Activated CD4-positive, alpha-beta T cell treated with anti-CD3 and anti-CD28 coated beads, Interleukin-2, amount 50 U/mL, for 1 hour (primary cell): ENCODE measurements at regions not wholly inside any gene's neighbourhood (a gene's known extent, or its start where the extent isn't known, plus 50 kb on each side); places are given as distances from the start of the nearest gene placed in this dataset.

ENCODE experiments used
- DNase-seq: peaks from one replicate; pipeline ENCODE4 v3.0.0-alpha.2; 2020

GRCh38 chr1:208552928-208553327, 308.7 kb upstream of the PLXNA2 start:
- no peak for DNase-seq

GRCh38 chr1:208556461-208556860, 312.3 kb upstream of the PLXNA2 start:
- no peak for DNase-seq

- no peak for DNase-seq
Measured at GRCh38 chr1:208557046-208557722, 313.0 kb upstream of the PLXNA2 start.

GRCh38 chr1:208557723-208558094, 313.5 kb upstream of the PLXNA2 start:
- no peak for DNase-seq

GRCh38 chr1:208559597-208560329, 315.6 kb upstream of the PLXNA2 start:
- no peak for DNase-seq

DNA sequence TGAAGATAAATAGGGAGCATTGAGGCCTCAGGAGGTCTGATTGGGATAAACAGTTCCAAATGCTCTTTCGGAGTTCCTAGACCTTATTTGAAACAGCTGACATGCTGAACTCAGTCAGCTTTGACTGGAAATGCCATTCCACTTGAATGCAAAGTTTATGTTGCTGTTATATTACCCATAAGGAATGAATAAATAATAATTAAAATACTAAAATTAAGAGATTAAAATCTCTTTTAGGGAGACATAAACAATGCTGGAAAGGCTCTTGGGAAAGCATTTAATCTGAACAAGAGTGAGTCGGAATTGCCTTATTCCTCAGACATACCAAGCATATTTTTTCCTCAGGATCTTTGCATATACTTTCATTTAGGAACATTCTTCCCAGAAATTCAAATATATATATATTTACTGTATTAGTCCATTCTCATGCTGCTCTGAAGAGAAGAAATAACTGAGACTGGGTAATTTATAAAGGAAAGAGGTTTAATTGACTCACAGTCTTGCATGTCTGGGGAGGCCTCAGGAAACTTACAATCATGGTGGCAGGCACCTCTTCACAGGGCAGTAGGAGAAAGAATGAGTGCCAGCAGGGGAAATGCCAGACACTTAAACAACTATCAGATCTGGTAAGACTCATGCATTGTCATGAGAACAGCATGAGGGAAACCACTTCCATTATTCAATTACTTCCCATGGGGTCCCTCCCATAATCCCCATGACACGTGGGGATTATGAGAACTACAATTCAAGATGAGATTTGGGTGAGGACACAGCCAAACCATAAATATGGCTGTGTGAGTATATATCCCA, 318.2 kb upstream of the PLXNA2 start:
- no peak for DNase-seq

DNA sequence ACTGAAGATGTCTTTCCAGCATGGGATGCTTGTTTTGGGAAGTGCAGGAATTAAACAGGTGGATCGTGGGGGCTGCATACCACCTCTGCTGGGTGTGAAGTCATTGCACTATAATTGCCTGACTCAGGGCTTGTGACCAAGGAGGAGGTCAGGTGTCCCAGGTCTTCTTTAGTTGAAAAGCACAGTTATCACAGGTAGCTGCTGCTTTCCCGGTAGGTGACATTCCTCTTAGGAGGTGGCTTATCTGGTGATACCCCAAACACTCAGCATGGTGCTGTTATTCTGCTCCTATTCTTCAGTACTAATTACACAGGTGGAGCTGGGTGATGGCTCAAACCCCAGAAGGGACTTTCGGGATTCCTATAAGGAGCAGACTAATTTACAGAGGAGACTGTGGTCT, 320.3 kb upstream of the PLXNA2 start:
- no peak for DNase-seq

- no peak for DNase-seq
Measured at GRCh38 chr1:208565756-208566440, 321.7 kb upstream of the PLXNA2 start.

- no peak for DNase-seq
Measured at GRCh38 chr1:208569181-208569580, 325.0 kb upstream of the PLXNA2 start.

DNA sequence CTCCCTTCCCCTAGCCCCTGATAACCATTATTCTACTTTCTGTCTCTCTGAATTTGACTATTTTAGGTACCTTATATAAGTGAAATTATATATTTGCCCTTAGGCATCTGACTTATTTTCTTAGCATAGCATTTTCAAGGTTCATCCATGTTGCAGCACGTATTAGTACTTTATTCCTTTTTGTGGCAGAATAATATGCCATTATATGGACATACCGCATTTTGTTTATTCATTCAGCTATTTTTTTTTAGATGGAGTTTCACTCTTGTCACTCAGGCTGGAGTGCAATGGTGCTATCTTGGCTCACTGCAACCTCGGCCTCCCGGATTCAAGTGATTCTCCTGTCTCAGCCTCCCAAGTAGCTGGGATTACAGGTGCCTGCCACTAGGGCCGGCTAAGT, 326.2 kb upstream of the PLXNA2 start:
- DNase-seq: no peak

- DNase-seq: no peak
Measured at GRCh38 chr1:208576425-208576824, 332.2 kb upstream of the PLXNA2 start.

DNA sequence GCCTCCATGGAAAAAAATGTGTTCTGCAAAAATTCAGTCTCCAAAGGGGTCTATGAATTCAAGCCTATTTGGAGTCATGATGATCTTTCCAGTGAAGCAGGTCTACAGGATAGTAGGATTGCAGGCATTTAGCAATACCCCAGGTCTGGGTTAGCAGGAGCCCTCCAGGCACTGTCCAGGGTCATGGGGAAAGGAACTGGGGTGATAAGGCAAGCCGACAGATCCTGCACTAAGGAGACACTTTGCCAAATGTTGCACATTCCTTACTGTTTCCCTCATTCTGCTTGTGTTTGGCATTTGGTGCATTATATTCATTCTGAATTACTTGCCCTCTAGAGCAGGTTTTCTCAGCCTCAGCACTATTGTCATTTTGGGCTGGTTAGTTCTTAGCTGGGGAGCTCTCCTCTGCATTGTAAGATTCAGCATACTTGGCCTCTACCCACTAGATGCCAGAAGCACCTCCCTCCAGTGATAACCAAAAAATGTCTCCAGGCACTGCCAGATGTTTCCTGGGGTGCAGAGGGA, 333.3 kb upstream of the PLXNA2 start:
- no peak for DNase-seq

DNA sequence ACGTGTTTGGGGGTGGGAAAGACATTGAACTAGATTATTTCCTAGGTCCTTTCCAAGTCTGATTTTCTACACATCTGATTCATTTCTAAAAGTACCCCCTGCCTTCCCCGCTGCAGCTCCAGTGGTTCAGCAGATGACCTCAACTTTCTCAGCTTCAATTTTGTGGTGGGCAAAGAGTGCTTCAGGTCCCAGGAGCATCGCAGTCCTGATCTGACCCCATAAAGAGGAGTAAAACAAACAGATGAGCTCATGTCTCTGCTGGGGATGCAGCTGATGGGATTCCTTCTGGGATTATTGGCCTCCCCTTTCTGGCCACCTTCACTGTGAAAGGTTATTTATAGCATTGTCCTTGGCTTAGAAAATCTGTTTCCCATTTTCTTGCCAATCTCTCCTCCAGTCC, 337.0 kb upstream of the PLXNA2 start:
- no peak for DNase-seq

- no peak for DNase-seq
Measured at GRCh38 chr1:208581667-208582066, 337.5 kb upstream of the PLXNA2 start.

GRCh38 chr1:208584167-208584755, 340.1 kb upstream of the PLXNA2 start:
- DNase-seq: no peak

- no peak for DNase-seq
Measured at GRCh38 chr1:208587110-208587509, 342.9 kb upstream of the PLXNA2 start.

GRCh38 chr1:208593306-208594006, 349.3 kb upstream of the PLXNA2 start:
- no peak for DNase-seq

DNA sequence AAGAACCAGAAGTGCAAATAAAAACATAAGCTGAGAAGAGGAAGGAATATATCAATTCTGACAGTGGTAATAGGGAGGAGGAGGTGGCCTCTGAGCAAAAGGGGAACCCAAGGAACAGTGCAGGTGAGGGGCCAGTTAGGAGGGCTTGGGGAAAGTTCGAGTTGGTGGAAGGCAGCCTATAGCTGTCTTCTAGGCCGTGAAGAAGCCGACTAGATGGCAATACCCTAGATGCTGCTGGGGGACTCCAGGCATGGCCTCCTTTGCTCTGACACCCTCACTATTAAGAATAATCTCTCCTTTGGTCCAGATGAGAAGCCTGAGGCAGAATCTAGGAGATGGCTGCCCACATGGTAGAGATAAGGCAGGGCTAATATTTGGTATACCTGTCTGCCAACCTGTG, 351.1 kb upstream of the PLXNA2 start:
- DNase-seq: no peak

DNA sequence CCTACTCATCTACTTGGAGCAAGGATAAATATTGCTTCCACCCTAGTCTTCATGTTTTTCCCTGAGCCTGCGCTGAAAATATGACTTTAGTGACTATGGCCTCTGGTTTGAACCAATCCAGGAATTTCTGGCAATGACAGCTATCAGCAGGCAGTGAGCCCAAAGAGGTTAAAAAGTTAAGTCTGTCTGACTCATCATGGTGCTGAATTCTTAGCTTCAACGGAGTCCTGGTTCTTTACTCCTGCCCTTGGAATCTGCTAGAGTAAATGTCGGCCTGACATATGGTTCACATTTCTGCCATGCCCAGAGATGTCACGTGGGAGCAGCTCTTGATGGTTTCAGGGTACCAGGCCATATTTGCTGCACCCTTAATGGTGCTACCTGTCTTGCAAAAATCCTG, 351.6 kb upstream of the PLXNA2 start:
- DNase-seq: no peak

- DNase-seq: no peak
Measured at GRCh38 chr1:208597571-208597970, 353.4 kb upstream of the PLXNA2 start.

GRCh38 chr1:208598021-208598420, 353.8 kb upstream of the PLXNA2 start:
- no peak for DNase-seq

DNA sequence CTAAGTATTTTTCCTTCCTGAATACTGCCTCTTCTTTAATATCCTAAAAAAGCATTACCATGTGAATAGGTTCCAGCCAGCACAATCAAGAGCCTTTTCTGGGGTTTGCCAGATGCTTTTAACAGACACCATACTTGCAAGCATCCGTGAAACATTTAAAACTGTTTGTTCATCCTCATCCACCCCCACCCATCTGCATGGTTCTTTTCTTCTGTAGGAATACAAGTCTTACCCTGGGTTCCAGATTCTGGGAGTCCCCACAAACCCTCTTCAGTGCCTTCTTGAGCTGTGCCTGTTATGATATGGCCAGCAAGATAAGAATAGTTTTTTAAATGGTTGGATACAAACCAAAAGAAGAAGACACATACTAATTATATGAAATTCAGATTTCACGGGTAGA, 354.9 kb upstream of the PLXNA2 start:
- no peak for DNase-seq
